Muscle layer of duodenum (tissue), 2 donors: ENCODE measurements at regions not wholly inside any gene's neighbourhood (a gene's known extent, or its start where the extent isn't known, plus 50 kb on each side); places are given as distances from the start of the nearest gene placed in this dataset.

Experiments used
- H3K27ac ChIP-seq: one replicate; pipeline ENCODE4 v1.7.0; 2013; ENCODE audit warnings: mild to moderate bottlenecking, low read length
- H3K27me3 ChIP-seq: one replicate; pipeline ENCODE4 v1.7.0; 2013; ENCODE audit warnings: low read depth, mild to moderate bottlenecking, control low read depth, low read length
- H3K36me3 ChIP-seq, 2 donors: one replicate each; pipeline ENCODE4 v1.7.0; 2013; ENCODE audit warnings: low read length in 2 of 2, control low read depth in 1 of 2, mild to moderate bottlenecking in 1 of 2; ENCODE audit not compliant: insufficient read depth in 2 of 2, control insufficient read depth in 1 of 2
- H3K4me1 ChIP-seq, 2 donors: one replicate each; pipeline ENCODE4 v1.7.0; 2013; ENCODE audit warnings: low read length in 2 of 2, mild to moderate bottlenecking in 2 of 2, control low read depth in 1 of 2, moderate library complexity in 1 of 2; ENCODE audit not compliant: insufficient read depth in 2 of 2, control insufficient read depth in 1 of 2
- H3K4me3 ChIP-seq, 2 donors: one replicate each; pipeline ENCODE4 v1.7.0; 2013; ENCODE audit warnings: low read length in 2 of 2, low read depth in 1 of 2, mild to moderate bottlenecking in 1 of 2
- H3K9me3 ChIP-seq, 2 donors: one replicate each; pipeline ENCODE4 v1.7.0; 2013; ENCODE audit warnings: low read length in 2 of 2, control low read depth in 1 of 2, mild to moderate bottlenecking in 1 of 2; ENCODE audit not compliant: control insufficient read depth in 1 of 2
- donor health status: healthy.

DNA sequence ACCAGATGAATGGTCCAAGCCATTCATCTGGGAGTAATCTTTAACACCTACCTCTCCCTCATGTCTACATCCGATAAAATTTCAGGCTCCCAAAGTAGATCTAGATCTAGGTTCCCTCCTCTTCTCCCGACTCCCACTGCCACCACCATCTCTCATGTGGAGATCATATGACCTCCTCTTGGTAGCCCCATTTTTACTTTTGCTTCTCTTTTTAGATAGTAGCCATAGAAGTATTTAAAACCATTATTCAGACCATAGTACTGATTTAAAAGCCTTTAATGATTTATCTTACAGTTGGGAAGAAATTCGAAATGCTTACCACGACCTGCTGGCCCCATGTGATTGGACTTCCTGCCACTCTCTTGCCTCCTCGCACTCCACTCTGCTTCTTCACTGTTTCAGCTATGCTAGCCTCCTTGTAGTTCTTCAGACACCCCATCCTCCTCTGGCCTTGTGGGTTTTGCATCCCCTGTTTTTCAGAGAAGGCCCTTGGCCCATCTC lies 98.5 kb downstream of the RASSF10 start:
- Histone ChIP-seq H3K27ac (no peak overlapping the region), H3K36me3 (no peaks in the 10 kb centered on the region), H3K9me3 (no peaks in the 10 kb centered on the region), H3K4me1 (peaks cover 0 to 8% of the 10 kb centered on the region in 2 donors), H3K4me3 (no peak overlapping the region), H3K27me3 (no peaks in the 10 kb centered on the region)

- no peaks in the 10 kb centered on the region for H3K9me3 ChIP-seq
Observed at GRCh38 chr11:13108416-13108815, 99.3 kb downstream of the RASSF10 start.

DNA sequence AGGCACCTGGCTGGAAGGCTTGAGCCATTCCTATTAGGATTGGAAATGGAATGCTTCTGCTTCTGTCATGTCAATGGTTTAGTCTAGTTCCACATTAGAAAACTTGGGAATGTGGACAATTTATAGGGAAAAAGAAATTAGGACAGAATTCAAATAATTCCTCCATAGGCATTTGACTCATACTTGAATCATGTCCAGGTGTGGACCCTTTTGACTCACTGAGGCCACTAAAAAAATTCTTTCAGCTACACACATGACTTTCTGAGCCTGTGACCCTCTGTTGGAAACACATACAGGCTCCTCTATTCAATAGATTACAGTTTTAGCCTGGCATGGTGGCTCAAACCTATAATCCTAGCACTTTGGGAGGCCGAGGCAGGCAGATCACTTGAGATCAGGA lies 100.5 kb downstream of the RASSF10 start:
- Histone ChIP-seq H3K27me3 (no peaks in the 10 kb centered on the region), H3K9me3 (no peaks in the 10 kb centered on the region), H3K27ac (no peak overlapping the region), H3K4me3 (no peak overlapping the region), H3K4me1 (peaks cover 0 to 8% of the 10 kb centered on the region in 2 donors), H3K36me3 (no peaks in the 10 kb centered on the region)

More at GRCh38 chr11:13108416-13108815, 99.3 kb downstream of the RASSF10 start:
- H3K27ac ChIP-seq, result no peak overlapping the region
- H3K4me1 ChIP-seq, result peaks cover 0 to 8% of the 10 kb centered on the region in 2 donors
- H3K4me3 ChIP-seq, result no peak overlapping the region
- no peaks in the 10 kb centered on the region for H3K36me3 ChIP-seq
- H3K27me3 ChIP-seq, result no peaks in the 10 kb centered on the region

- no peaks in the 10 kb centered on the region for H3K27me3 ChIP-seq
- H3K36me3 ChIP-seq, result no peaks in the 10 kb centered on the region
- no peak overlapping the region for H3K4me3 ChIP-seq
- H3K27ac ChIP-seq, result no peak overlapping the region
- H3K4me1 ChIP-seq, result peaks cover 0 to 8% of the 10 kb centered on the region in 2 donors
- H3K9me3 ChIP-seq, result no peaks in the 10 kb centered on the region
Observed at GRCh38 chr11:13110145-13110544, 101.0 kb downstream of the RASSF10 start.

- H3K9me3 ChIP-seq, result no peaks in the 10 kb centered on the region
- no peak overlapping the region for H3K4me3 ChIP-seq
- H3K36me3 ChIP-seq, result no peaks in the 10 kb centered on the region
- no peak overlapping the region for H3K27ac ChIP-seq
- H3K4me1 ChIP-seq, result peaks cover 0 to 3% of the 10 kb centered on the region in 2 donors
- H3K27me3 ChIP-seq, result no peaks in the 10 kb centered on the region
Observed at GRCh38 chr11:13110929-13111812, 102.1 kb downstream of the RASSF10 start.

DNA sequence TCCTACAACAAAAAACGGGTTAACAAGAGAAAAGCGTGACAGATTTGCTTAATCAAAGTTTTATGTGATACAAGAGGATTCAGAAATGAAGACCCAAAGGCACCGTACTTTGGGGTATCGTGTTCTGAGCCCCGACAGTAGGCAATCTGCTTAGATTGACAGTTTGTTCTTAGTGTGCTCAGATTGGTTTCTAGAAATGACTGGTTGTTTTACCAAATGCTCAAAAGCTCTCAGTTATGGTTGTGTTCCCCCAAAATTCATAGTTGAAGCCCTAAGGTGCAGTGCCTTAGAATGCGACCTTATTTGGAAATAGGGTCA lies 102.7 kb downstream of the RASSF10 start:
- Histone ChIP-seq H3K27me3 (no peaks in the 10 kb centered on the region), H3K4me3 (no peak overlapping the region), H3K9me3 (no peaks in the 10 kb centered on the region), H3K4me1 (peaks cover 0 to 3% of the 10 kb centered on the region in 2 donors), H3K27ac (no peak overlapping the region), H3K36me3 (no peaks in the 10 kb centered on the region)

DNA sequence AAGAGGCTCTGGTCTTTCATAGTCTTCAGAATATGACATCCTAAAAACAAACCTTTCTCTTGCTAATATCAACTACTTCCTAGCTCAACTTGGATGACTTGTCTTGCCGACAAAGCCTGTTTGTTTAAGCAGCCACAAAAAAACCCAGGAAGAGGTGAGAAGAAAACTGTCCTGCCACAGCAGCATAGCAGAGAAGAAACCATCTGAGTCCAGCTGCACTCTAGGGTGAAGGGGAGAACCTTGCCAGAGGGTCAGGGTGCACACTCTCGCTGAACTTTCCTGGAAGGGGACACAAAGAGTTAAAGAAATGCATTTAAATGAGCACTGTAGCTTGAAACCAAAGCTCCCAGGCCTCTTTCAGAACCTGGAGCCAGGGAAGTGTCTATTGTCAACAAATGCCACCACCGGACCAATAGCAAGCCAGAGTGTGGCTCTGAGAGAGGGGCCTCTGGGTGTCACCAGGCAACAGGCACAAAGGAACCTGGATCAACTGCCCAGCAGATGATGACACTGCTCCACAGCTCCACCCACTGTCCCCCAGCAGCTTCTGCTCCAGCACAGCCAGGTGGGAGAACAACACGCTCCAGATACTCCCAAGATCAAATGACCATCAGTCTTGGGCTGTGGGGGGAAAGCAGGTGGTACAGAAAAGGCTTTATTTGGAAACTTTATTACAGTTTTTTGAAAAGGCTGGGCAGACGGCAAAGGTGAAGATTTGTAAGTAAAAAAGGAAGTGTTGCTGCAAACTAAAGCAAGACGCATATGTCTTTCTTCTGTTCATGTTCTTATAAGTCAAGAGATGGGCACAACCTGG lies 105.7 kb downstream of the RASSF10 start:
- no peaks in the 10 kb centered on the region for H3K27me3 ChIP-seq
- H3K9me3 ChIP-seq, result no peaks in the 10 kb centered on the region
- no peak overlapping the region for H3K4me3 ChIP-seq
- H3K36me3 ChIP-seq, result no peaks in the 10 kb centered on the region
- H3K4me1 ChIP-seq, result peaks cover 0 to 3% of the 10 kb centered on the region in 2 donors
- H3K27ac ChIP-seq, result no peak overlapping the region

- H3K4me3 ChIP-seq, result no peak overlapping the region
- no peaks in the 10 kb centered on the region for H3K27me3 ChIP-seq
- no peaks in the 10 kb centered on the region for H3K36me3 ChIP-seq
- no peak overlapping the region for H3K27ac ChIP-seq
- H3K4me1 ChIP-seq, result peaks cover 0 to 3% of the 10 kb centered on the region in 2 donors
- H3K9me3 ChIP-seq, result no peaks in the 10 kb centered on the region
Observed at GRCh38 chr11:13115380-13115675, 106.2 kb downstream of the RASSF10 start.

GRCh38 chr11:13116491-13116890 lies 107.4 kb downstream of the RASSF10 start:
- no peaks in the 10 kb centered on the region for H3K36me3 ChIP-seq
- H3K4me3 ChIP-seq, result no peak overlapping the region
- no peaks in the 10 kb centered on the region for H3K4me1 ChIP-seq
- H3K9me3 ChIP-seq, result no peaks in the 10 kb centered on the region
- no peaks in the 10 kb centered on the region for H3K27me3 ChIP-seq
- H3K27ac ChIP-seq, result no peak overlapping the region

DNA sequence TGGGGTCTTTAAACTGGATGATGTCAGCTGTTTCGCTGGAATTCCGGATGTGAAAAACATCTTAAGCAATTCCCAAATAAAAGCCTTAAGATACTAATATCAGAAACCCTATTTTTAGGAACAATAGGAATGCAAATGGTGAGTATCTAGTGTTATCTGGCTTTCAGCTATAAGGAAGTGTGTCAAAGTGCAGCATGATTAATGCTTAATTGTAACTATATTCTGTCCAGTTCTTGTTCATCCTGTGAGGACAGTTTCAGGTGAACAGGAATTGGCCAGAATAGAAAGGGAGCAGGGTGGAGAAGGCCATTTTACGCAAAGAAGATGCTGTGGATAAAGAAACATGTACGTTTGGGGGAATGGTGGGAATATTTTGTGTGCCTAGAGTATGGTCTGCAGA lies 108.2 kb downstream of the RASSF10 start:
- Histone ChIP-seq H3K4me1 (no peaks in the 10 kb centered on the region), H3K27ac (no peak overlapping the region), H3K36me3 (no peaks in the 10 kb centered on the region), H3K27me3 (no peaks in the 10 kb centered on the region), H3K4me3 (no peak overlapping the region), H3K9me3 (no peaks in the 10 kb centered on the region)

DNA sequence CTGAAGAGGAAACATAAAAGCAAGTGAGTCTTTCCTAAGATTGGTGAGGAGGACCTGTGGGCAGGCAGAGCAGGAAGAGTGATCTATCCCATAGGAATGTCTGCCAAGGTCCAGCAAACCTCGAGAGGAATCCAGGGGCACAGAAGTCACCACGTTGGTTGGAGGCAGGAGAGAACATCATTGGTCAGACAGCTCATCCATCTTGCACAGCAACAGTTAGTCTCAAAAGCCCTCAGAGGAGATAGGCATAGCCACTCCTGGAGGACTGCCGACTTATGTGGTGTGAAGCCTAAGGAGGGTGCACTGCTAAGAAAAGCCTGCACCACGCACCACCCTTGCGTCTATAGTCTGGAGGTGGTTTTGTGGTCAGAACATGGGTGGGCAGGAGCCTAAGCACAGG lies 109.1 kb downstream of the RASSF10 start:
- H3K27me3 ChIP-seq, result no peaks in the 10 kb centered on the region
- no peaks in the 10 kb centered on the region for H3K36me3 ChIP-seq
- H3K4me1 ChIP-seq, result no peaks in the 10 kb centered on the region
- H3K27ac ChIP-seq, result no peak overlapping the region
- no peak overlapping the region for H3K4me3 ChIP-seq
- H3K9me3 ChIP-seq, result no peaks in the 10 kb centered on the region
